ENCODE measurements at regions not wholly inside any gene's neighbourhood (a gene's known extent, or its start where the extent isn't known, plus 50 kb on each side); places are given as distances from the start of the nearest gene placed in this dataset.
A peak's percentile ranks its signal among the peaks of the same experiment; 100 is the strongest.

DNA sequence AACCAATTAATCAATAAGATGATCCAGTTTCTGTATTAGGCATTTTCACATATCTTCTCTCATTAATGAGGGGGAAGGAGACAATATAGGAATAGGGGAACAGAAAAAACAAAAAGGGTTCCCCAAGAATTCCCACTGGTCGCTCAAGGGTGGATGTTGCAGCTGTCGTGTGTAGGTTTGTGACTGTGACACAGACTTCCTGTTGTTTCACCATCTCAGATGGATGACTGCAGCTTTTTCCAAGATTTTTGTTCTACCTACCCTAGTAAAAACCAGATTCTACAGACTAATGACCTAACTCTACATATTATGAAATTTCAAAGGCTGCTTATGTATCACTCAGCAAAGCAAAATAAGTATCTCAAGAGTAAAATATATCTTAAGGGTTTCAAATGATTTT, 73.7 kb upstream of the MB21D2 start (continued):
- no peak for TF ChIP-seq EZH2phosphoT487 (IDR thresholded peaks at IDR 0.05; ENCODE audit: unreplicated experiment)
- TF ChIP-seq JUNB (IDR thresholded peaks at IDR 0.05; ENCODE audit: unreplicated experiment) = no peak

DNA sequence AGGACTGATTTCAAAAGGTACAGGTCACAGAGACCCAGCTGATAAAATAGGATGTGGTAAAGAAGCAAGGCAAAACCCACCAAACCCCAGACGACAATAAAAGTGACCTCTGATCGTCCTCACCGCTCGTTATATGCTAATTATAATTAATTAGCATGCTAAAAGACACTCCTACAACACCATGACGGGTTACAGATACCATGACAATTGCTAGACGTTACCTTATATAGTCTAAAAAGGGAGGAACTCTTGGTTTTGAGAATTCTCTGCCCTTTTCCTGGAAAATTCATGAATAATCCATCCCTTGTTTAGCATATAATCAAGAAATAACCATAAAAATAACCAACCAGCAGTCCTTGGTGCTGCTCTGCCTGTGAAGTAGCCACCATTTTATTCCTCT, 74.7 kb upstream of the MB21D2 start:
- ATAC-seq (peak; percentile 74), DNase-seq (ENCODE audit: low spot score) (peak; percentile 47)
- Histone ChIP-seq H4K20me1 (replicated peaks; ENCODE audit: insufficient read depth) (no peaks in the 10 kb centered on the region), H3K27ac (ENCODE audit: low read depth) (no peak overlapping the region), H3K79me2 (replicated peaks; ENCODE audit: insufficient read depth) (no peaks in the 10 kb centered on the region), H3K4me1 (ENCODE audit: insufficient read depth) (no peaks in the 10 kb centered on the region; the same call in 1 of the 2 replicates), H3K27me3 (ENCODE audit: insufficient read depth) (no peaks in the 10 kb centered on the region), H3K9me2 (ENCODE audit: insufficient read depth) (no peaks in the 10 kb centered on the region), H3K36me3 (ENCODE audit: insufficient read depth) (peaks cover 10% of the 10 kb centered on the region), H3K4me3 (no peak overlapping the region), H3F3A (replicated peaks; ENCODE audit: low read depth) (no peaks in the 10 kb centered on the region), H2AFZ (no peak overlapping the region), H3K4me2 (no peak overlapping the region)
- H3K9me3 Mint-ChIP-seq = peaks cover 29% of the 10 kb centered on the region
- H3K4me1 Mint-ChIP-seq = peaks cover 18% of the 10 kb centered on the region
- peak overlapping the region; percentile 43; the same call in 1 of the 2 replicates for H3K27ac Mint-ChIP-seq
- H3K36me3 Mint-ChIP-seq (ENCODE audit: low read depth) = peaks cover 21% of the 10 kb centered on the region
- TF ChIP-seq STAT1 (IDR thresholded peaks at IDR 0.05; ENCODE audit: unreplicated experiment) (no peak), CREB1 (CRISPR knock-in tag; IDR thresholded peaks at IDR 0.05; ENCODE audit: low read depth) (no peak), NANOG (IDR thresholded peaks at IDR 0.05; ENCODE audit: borderline replicate concordance) (no peak), POLR2AphosphoS5 (IDR thresholded peaks at IDR 0.05; ENCODE audit: low read depth) (no peak), EZH2 (IDR thresholded peaks at IDR 0.05; ENCODE audit: low read depth, unreplicated experiment) (no peak), ZNF331 (CRISPR knock-in tag; IDR thresholded peaks at IDR 0.05; ENCODE audit: low read depth) (no peak)
- TF ChIP-seq, protein P1, sequence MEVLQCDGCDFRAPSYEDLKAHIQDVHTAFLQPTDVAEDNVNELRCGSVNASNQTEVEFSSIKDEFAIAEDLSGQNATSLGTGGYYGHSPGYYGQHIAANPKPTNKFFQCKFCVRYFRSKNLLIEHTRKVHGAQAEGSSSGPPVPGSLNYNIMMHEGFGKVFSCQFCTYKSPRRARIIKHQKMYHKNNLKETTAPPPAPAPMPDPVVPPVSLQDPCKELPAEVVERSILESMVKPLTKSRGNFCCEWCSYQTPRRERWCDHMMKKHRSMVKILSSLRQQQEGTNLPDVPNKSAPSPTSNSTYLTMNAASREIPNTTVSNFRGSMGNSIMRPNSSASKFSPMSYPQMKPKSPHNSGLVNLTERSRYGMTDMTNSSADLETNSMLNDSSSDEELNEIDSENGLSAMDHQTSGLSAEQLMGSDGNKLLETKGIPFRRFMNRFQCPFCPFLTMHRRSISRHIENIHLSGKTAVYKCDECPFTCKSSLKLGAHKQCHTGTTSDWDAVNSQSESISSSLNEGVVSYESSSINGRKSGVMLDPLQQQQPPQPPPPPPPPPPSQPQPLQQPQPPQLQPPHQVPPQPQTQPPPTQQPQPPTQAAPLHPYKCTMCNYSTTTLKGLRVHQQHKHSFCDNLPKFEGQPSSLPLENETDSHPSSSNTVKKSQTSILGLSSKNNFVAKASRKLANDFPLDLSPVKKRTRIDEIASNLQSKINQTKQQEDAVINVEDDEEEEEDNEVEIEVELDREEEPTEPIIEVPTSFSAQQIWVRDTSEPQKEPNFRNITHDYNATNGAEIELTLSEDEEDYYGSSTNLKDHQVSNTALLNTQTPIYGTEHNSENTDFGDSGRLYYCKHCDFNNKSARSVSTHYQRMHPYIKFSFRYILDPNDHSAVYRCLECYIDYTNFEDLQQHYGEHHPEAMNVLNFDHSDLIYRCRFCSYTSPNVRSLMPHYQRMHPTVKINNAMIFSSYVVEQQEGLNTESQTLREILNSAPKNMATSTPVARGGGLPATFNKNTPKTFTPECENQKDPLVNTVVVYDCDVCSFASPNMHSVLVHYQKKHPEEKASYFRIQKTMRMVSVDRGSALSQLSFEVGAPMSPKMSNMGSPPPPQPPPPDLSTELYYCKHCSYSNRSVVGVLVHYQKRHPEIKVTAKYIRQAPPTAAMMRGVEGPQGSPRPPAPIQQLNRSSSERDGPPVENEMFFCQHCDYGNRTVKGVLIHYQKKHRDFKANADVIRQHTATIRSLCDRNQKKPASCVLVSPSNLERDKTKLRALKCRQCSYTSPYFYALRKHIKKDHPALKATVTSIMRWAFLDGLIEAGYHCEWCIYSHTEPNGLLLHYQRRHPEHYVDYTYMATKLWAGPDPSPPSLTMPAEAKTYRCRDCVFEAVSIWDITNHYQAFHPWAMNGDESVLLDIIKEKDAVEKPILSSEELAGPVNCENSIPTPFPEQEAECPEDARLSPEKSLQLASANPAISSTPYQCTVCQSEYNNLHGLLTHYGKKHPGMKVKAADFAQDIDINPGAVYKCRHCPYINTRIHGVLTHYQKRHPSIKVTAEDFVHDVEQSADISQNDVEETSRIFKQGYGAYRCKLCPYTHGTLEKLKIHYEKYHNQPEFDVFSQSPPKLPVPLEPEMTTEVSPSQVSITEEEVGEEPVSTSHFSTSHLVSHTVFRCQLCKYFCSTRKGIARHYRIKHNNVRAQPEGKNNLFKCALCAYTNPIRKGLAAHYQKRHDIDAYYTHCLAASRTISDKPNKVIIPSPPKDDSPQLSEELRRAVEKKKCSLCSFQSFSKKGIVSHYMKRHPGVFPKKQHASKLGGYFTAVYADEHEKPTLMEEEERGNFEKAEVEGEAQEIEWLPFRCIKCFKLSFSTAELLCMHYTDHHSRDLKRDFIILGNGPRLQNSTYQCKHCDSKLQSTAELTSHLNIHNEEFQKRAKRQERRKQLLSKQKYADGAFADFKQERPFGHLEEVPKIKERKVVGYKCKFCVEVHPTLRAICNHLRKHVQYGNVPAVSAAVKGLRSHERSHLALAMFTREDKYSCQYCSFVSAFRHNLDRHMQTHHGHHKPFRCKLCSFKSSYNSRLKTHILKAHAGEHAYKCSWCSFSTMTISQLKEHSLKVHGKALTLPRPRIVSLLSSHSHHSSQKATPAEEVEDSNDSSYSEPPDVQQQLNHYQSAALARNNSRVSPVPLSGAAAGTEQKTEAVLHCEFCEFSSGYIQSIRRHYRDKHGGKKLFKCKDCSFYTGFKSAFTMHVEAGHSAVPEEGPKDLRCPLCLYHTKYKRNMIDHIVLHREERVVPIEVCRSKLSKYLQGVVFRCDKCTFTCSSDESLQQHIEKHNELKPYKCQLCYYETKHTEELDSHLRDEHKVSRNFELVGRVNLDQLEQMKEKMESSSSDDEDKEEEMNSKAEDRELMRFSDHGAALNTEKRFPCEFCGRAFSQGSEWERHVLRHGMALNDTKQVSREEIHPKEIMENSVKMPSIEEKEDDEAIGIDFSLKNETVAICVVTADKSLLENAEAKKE (CRISPR knock-in tag; IDR thresholded peaks at IDR 0.05) = no peak
- no peak overlapping the region for H3K4me3 Mint-ChIP-seq
- peaks cover 8% of the 10 kb centered on the region for H3K27me3 Mint-ChIP-seq (ENCODE audit: insufficient read depth, low read depth, poor library complexity)
